GM21515 (cell line): ENCODE measurements at regions not wholly inside any gene's neighbourhood (a gene's known extent, or its start where the extent isn't known, plus 50 kb on each side); places are given as distances from the start of the nearest gene placed in this dataset.
A peak's percentile ranks its signal among the peaks of the same experiment; 100 is the strongest.

Source experiments
- ATAC-seq: cut with Tn5 transposase; IDR thresholded peaks from one replicate; pipeline ENCODE4 v1.9.1; 2021; ENCODE audit not compliant: unreplicated experiment

GRCh38 chr9:84450029-84450428 lies 109.5 kb upstream of the SLC28A3 start:
- ATAC-seq: no peak

- ATAC-seq: no peak
These were observed 116.0 kb upstream of the SLC28A3 start for GRCh38 chr9:84456527-84456926.

- ATAC-seq: no peak
These were observed 120.1 kb upstream of the SLC28A3 start for GRCh38 chr9:84460695-84461094.

GRCh38 chr9:84463272-84463671 lies 122.7 kb upstream of the SLC28A3 start:
- ATAC-seq: no peak

- no peak for ATAC-seq
These were observed 126.2 kb upstream of the SLC28A3 start for GRCh38 chr9:84466580-84467285.

- no peak for ATAC-seq
These were observed 131.3 kb upstream of the SLC28A3 start for GRCh38 chr9:84471816-84472215.

- no peak for ATAC-seq
These were observed 138.4 kb upstream of the SLC28A3 start for GRCh38 chr9:84478996-84479395.

- ATAC-seq: no peak
These were observed 139.5 kb upstream of the SLC28A3 start for GRCh38 chr9:84480071-84480470.

- ATAC-seq: no peak
These were observed 140.7 kb upstream of the SLC28A3 start for GRCh38 chr9:84481231-84481630.

- ATAC-seq: no peak
These were observed 141.2 kb upstream of the SLC28A3 start for GRCh38 chr9:84481636-84482218.

GRCh38 chr9:84482607-84483006 lies 142.0 kb upstream of the SLC28A3 start:
- ATAC-seq: no peak

- ATAC-seq: no peak
These were observed 143.6 kb upstream of the SLC28A3 start for GRCh38 chr9:84484172-84484571.

GRCh38 chr9:84485539-84485938 lies 145.0 kb upstream of the SLC28A3 start:
- ATAC-seq: no peak

GRCh38 chr9:84486663-84487062 lies 146.1 kb upstream of the SLC28A3 start:
- no peak for ATAC-seq

GRCh38 chr9:84490206-84490841 lies 149.8 kb upstream of the SLC28A3 start:
- no peak for ATAC-seq

GRCh38 chr9:84490842-84491325 lies 150.3 kb upstream of the SLC28A3 start:
- no peak for ATAC-seq

GRCh38 chr9:84492366-84493159 lies 152.0 kb upstream of the SLC28A3 start:
- ATAC-seq: no peak

GRCh38 chr9:84493284-84493947 lies 152.9 kb upstream of the SLC28A3 start:
- no peak for ATAC-seq

GRCh38 chr9:84499969-84500582 lies 159.5 kb upstream of the SLC28A3 start:
- ATAC-seq: peak; percentile 88

- no peak for ATAC-seq
These were observed 160.3 kb upstream of the SLC28A3 start for GRCh38 chr9:84500826-84501225.
